HEK293 (cell line): ENCODE measurements at regions not wholly inside any gene's neighbourhood (a gene's known extent, or its start where the extent isn't known, plus 50 kb on each side); places are given as distances from the start of the nearest gene placed in this dataset.

Experiments
- CTCF ChIA-PET: fragments of 350-600 bp; formaldehyde crosslinking; extraction: SDS; loops from one replicate; lab custom pipeline; 2021; ENCODE audit warnings: antibody characterized with exemption; lab: Yijun Ruan, JAX
- POLR2A ChIA-PET: fragments of 300-600 bp; formaldehyde crosslinking; extraction: SDS; loops from one replicate; lab custom pipeline; 2020; ENCODE audit warnings: antibody characterized with exemption, inconsistent platforms; lab: Yijun Ruan, JAX
- H3K27ac ChIP-seq: fragments of 200-500 bp; sonication (Bioruptor generic); 2 replicates; pipeline ENCODE4 v1.5.1; 2014; ENCODE audit warnings: low read depth, low read length, control low read depth, inconsistent platforms; ENCODE audit errors: extremely low read depth
- H3K36me3 ChIP-seq, 2 experiments: fragments of 200-500 bp in 1 of 2; sonication (Bioruptor generic) in 1 of 2; 1 replicate in 1 of 2; 2 replicates in 1 of 2; pipeline ENCODE4 v1.5.1; 2014 to 2017; ENCODE audit warnings: inconsistent platforms in 2 of 2, low read length in 2 of 2; ENCODE audit not compliant: control insufficient read depth in 2 of 2, insufficient read depth in 1 of 2
- H3K4me1 ChIP-seq: fragments of 200-500 bp; sonication (Bioruptor generic); 2 replicates; pipeline ENCODE4 v1.5.1; 2014; ENCODE audit warnings: mild to moderate bottlenecking, low read length, inconsistent platforms; ENCODE audit not compliant: control insufficient read depth, insufficient read depth
- H3K4me3 ChIP-seq: 2 replicates; pipeline ENCODE4 v1.5.1; 2011; ENCODE audit warnings: low read depth, mild to moderate bottlenecking, control low read depth, low read length, moderate library complexity
- H3K9me3 ChIP-seq: fragments of 200-500 bp; sonication (Bioruptor generic); 2 replicates; pipeline ENCODE4 v1.5.1; 2014; ENCODE audit warnings: low read depth, low read length, inconsistent platforms; ENCODE audit not compliant: control insufficient read depth, insufficient read depth
- EGR2 ChIP-seq: fragments of 450-650 bp; formaldehyde crosslinking; IDR thresholded peaks from 2 replicates; pipeline ENCODE4 v1.5.1; 2016; ENCODE audit warnings: low read depth, missing biosample characterization, missing genetic modification characterization
- KLF7 ChIP-seq: fragments of 450-650 bp; formaldehyde crosslinking; IDR thresholded peaks from 2 replicates; pipeline ENCODE4 v1.5.1; 2016; ENCODE audit warnings: missing biosample characterization, missing genetic modification characterization, borderline replicate concordance
- ZBTB1 ChIP-seq: fragments of 450-650 bp; formaldehyde crosslinking; IDR thresholded peaks from 2 replicates; pipeline ENCODE4 v1.5.1; 2016; ENCODE audit warnings: missing biosample characterization, missing genetic modification characterization
- ZFP3 ChIP-seq: fragments of 450-650 bp; formaldehyde crosslinking; IDR thresholded peaks from 2 replicates; pipeline ENCODE4 v1.5.1; 2016; ENCODE audit warnings: low read depth, missing biosample characterization, missing genetic modification characterization
- ZIC2 ChIP-seq: fragments of 450-650 bp; formaldehyde crosslinking; IDR thresholded peaks from 2 replicates; pipeline ENCODE4 v1.5.1; 2016; ENCODE audit warnings: missing biosample characterization, missing genetic modification characterization
- ZNF211 ChIP-seq: fragments of 450-650 bp; formaldehyde crosslinking; IDR thresholded peaks from 2 replicates; pipeline ENCODE4 v1.5.1; 2016; ENCODE audit warnings: low read depth, missing biosample characterization, missing genetic modification characterization
- ZNF366 ChIP-seq: fragments of 450-650 bp; formaldehyde crosslinking; conservative IDR thresholded peaks from 2 replicates; pipeline ENCODE4 v1.5.1; 2016; ENCODE audit warnings: missing biosample characterization, missing genetic modification characterization
- ZNF404 ChIP-seq: fragments of 450-650 bp; formaldehyde crosslinking; IDR thresholded peaks from 2 replicates; pipeline ENCODE4 v1.5.1; 2017; ENCODE audit warnings: missing biosample characterization, missing genetic modification characterization
- ZNF530 ChIP-seq: fragments of 450-650 bp; formaldehyde crosslinking; IDR thresholded peaks from 2 replicates; pipeline ENCODE4 v1.5.1; 2016; ENCODE audit warnings: low read depth, missing biosample characterization, missing genetic modification characterization
- ZNF664 ChIP-seq: fragments of 450-650 bp; formaldehyde crosslinking; IDR thresholded peaks from 2 replicates; pipeline ENCODE4 v1.5.1; 2016; ENCODE audit warnings: missing biosample characterization, missing genetic modification characterization
- ZNF701 ChIP-seq: fragments of 450-650 bp; formaldehyde crosslinking; IDR thresholded peaks from 2 replicates; pipeline ENCODE4 v1.5.1; 2016; ENCODE audit warnings: missing biosample characterization, missing genetic modification characterization
- ZNF777 ChIP-seq: fragments of 450-650 bp; formaldehyde crosslinking; IDR thresholded peaks from 2 replicates; pipeline ENCODE4 v1.5.1; 2017; ENCODE audit warnings: missing biosample characterization, missing genetic modification characterization, borderline replicate concordance
- TF ChIP-seq, protein P1 (sequence below): fragments of 450-650 bp; formaldehyde crosslinking; optimal IDR thresholded peaks from 2 replicates; pipeline ENCODE3; 2016; ENCODE audit warnings: missing biosample characterization, mild to moderate bottlenecking, missing genetic modification characterization
- TF ChIP-seq, protein P2 (sequence below): fragments of 450-650 bp; formaldehyde crosslinking; IDR thresholded peaks from 2 replicates; pipeline ENCODE4 v1.5.1; 2016; ENCODE audit warnings: missing biosample characterization, missing genetic modification characterization
- TF ChIP-seq, protein P3 (sequence below): fragments of 450-650 bp; formaldehyde crosslinking; IDR thresholded peaks from 2 replicates; pipeline ENCODE4 v1.5.1; 2016; ENCODE audit warnings: missing biosample characterization, missing genetic modification characterization
- TF ChIP-seq, protein P4 (sequence below): fragments of 450-650 bp; formaldehyde crosslinking; IDR thresholded peaks from 2 replicates; pipeline ENCODE4 v1.5.0; 2017; ENCODE audit warnings: missing biosample characterization, missing genetic modification characterization, borderline replicate concordance
- TF ChIP-seq, protein P5 (sequence below): fragments of 450-650 bp; formaldehyde crosslinking; IDR thresholded peaks from 2 replicates; pipeline ENCODE4 v1.5.1; 2017; ENCODE audit warnings: missing biosample characterization, missing genetic modification characterization

DNA sequence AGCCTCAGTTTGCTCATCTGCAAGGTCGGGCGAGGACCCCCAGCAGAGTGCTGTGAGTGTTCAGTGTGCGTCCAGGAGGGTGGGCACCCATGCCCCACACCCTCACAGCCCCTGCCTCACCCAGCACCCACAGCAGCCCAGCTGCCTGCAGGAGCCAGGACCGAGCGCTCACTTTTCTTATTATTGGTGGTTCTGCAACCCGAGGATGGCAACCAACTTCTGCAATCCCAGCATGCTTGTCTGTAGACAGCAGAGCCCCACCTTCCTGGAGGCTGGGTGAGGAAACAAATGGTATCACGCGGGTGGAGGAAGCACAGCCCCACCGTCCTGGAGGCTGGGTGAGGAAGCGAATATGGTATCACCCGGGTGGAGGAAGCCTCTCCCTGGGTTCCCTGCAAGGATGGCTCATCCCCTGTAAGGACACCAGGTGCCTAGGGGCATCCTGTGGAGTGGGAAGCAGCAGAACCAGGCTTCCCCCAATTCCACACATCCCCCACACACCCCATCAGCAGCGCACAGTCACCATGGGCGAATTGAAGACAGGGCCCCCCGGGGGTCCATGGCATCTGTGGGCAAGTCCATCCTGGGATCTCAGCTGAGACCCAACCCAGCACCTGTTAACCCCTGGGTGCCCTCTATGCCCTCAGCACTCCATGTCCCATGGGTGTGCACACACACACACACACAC, 220.5 kb upstream of the RAB6C start:
- Histone ChIP-seq H3K36me3 (no peaks in the 10 kb centered on the region), H3K27ac (no peak overlapping the region), H3K9me3 (no peaks in the 10 kb centered on the region), H3K4me1 (no peaks in the 10 kb centered on the region), H3K4me3 (no peak overlapping the region)
- POLR2A ChIA-PET, result no interaction called here
- TF ChIP-seq ZNF530 (no peak), ZFP3 (tag by site-specific recombination) (no peak), ZNF777 (tag by site-specific recombination) (no peak), ZNF701 (tag by site-specific recombination) (no peak), ZBTB1 (tag by site-specific recombination) (no peak), ZIC2 (tag by site-specific recombination) (no peak), ZNF664 (no peak)
- TF ChIP-seq, protein P1, sequence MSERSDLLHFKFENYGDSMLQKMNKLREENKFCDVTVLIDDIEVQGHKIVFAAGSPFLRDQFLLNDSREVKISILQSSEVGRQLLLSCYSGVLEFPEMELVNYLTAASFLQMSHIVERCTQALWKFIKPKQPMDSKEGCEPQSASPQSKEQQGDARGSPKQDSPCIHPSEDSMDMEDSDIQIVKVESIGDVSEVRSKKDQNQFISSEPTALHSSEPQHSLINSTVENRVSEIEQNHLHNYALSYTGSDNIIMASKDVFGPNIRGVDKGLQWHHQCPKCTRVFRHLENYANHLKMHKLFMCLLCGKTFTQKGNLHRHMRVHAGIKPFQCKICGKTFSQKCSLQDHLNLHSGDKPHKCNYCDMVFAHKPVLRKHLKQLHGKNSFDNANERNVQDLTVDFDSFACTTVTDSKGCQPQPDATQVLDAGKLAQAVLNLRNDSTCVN, result no peak
- TF ChIP-seq, protein P2, sequence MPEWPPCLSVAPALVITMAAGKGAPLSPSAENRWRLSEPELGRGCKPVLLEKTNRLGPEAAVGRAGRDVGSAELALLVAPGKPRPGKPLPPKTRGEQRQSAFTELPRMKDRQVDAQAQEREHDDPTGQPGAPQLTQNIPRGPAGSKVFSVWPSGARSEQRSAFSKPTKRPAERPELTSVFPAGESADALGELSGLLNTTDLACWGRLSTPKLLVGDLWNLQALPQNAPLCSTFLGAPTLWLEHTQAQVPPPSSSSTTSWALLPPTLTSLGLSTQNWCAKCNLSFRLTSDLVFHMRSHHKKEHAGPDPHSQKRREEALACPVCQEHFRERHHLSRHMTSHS (tag by site-specific recombination), result no peak
- TF ChIP-seq, protein P3, sequence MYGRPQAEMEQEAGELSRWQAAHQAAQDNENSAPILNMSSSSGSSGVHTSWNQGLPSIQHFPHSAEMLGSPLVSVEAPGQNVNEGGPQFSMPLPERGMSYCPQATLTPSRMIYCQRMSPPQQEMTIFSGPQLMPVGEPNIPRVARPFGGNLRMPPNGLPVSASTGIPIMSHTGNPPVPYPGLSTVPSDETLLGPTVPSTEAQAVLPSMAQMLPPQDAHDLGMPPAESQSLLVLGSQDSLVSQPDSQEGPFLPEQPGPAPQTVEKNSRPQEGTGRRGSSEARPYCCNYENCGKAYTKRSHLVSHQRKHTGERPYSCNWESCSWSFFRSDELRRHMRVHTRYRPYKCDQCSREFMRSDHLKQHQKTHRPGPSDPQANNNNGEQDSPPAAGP (tag by site-specific recombination), result no peak
- CTCF ChIA-PET, result interaction anchor here (0.6 to 2.0 kb wide), 3 partner anchors 10 to 165 kb away, joined by 4 to 7 read pairs (median 7); no protein-coding TSS in a partner anchor

DNA sequence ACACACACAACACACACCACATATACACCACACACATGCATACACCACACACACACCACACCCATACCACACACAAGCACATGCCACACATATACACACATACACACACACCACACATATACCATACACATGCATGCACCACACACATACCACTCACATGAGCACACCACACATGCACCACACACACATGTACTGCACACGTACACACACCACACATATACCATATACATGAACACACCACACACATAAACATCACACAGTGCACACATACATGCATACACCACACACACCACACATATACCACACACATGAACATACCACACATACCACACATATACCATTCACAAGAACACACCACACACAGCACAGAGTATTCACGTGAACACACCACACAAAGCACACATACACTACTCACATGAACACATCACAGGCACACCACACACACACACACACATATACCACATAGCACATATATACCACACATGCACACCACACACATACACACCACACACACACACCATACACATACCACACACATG, 219.9 kb upstream of the RAB6C start:
- H3K9me3 ChIP-seq, result no peaks in the 10 kb centered on the region
- H3K4me3 ChIP-seq, result no peak overlapping the region
- TF ChIP-seq ZNF211 (tag by site-specific recombination) (peak; percentile 97), EGR2 (tag by site-specific recombination) (no peak)
- ChIA-PET POLR2A (no interaction called here), CTCF (no interaction called here)
- H3K4me1 ChIP-seq, result no peaks in the 10 kb centered on the region
- no peaks in the 10 kb centered on the region for H3K36me3 ChIP-seq
- no peak overlapping the region for H3K27ac ChIP-seq

DNA sequence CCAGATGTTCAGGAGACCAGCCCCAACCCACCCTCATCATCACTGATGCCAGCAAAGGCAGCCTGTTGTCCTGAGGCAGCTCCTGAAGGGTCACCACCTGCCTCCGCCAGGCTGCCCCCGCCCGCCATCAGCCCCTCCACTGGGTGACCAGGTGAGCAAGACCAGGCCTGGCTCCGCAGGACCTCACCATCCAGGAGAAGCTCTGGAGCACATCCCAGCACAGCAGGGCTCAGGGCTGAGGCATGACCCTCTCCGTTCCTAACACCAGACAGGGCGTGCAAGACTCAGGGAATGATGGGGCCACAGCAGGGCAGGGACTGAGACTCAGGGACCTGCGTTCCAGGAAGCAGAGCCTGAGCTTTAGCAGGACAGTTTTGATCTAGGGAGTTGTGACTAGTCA, 218.8 kb upstream of the RAB6C start:
- CTCF ChIA-PET, result no interaction called here
- no peaks in the 10 kb centered on the region for H3K9me3 ChIP-seq
- POLR2A ChIA-PET, result no interaction called here
- H3K4me3 ChIP-seq, result no peak overlapping the region
- H3K4me1 ChIP-seq, result no peaks in the 10 kb centered on the region
- H3K36me3 ChIP-seq, result no peaks in the 10 kb centered on the region
- no peak overlapping the region for H3K27ac ChIP-seq
- TF ChIP-seq ZNF404 (tag by site-specific recombination) (no peak), KLF7 (tag by site-specific recombination) (no peak), ZNF366 (tag by site-specific recombination) (no peak)
- TF ChIP-seq, protein P4, sequence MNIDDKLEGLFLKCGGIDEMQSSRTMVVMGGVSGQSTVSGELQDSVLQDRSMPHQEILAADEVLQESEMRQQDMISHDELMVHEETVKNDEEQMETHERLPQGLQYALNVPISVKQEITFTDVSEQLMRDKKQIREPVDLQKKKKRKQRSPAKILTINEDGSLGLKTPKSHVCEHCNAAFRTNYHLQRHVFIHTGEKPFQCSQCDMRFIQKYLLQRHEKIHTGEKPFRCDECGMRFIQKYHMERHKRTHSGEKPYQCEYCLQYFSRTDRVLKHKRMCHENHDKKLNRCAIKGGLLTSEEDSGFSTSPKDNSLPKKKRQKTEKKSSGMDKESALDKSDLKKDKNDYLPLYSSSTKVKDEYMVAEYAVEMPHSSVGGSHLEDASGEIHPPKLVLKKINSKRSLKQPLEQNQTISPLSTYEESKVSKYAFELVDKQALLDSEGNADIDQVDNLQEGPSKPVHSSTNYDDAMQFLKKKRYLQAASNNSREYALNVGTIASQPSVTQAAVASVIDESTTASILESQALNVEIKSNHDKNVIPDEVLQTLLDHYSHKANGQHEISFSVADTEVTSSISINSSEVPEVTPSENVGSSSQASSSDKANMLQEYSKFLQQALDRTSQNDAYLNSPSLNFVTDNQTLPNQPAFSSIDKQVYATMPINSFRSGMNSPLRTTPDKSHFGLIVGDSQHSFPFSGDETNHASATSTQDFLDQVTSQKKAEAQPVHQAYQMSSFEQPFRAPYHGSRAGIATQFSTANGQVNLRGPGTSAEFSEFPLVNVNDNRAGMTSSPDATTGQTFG (tag by site-specific recombination), result no peak
- TF ChIP-seq, protein P3 (tag by site-specific recombination), result no peak
- TF ChIP-seq, protein P5, sequence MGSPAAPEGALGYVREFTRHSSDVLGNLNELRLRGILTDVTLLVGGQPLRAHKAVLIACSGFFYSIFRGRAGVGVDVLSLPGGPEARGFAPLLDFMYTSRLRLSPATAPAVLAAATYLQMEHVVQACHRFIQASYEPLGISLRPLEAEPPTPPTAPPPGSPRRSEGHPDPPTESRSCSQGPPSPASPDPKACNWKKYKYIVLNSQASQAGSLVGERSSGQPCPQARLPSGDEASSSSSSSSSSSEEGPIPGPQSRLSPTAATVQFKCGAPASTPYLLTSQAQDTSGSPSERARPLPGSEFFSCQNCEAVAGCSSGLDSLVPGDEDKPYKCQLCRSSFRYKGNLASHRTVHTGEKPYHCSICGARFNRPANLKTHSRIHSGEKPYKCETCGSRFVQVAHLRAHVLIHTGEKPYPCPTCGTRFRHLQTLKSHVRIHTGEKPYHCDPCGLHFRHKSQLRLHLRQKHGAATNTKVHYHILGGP (tag by site-specific recombination), result no peak
